Mononuclear cell (primary cell): ENCODE measurements at regions not wholly inside any gene's neighbourhood (a gene's known extent, or its start where the extent isn't known, plus 50 kb on each side); places are given as distances from the start of the nearest gene placed in this dataset.
"Not testable (repeated sequence)": the region's sequence is repeated elsewhere in the genome, so short reads cannot be mapped to it uniquely, and the experiment has no call there.

Experiments used
- H3K27me3 ChIP-seq: 2 replicates; pipeline ENCODE4 v1.6.0; 2011; ENCODE audit warnings: low read length, control low read depth; ENCODE audit not compliant: insufficient read depth
- H3K4me1 ChIP-seq: 2 replicates; pipeline ENCODE4 v1.5.1; 2011; ENCODE audit warnings: mild to moderate bottlenecking, low read length, control low read depth; ENCODE audit not compliant: insufficient read depth
- H3K4me3 ChIP-seq: 2 replicates; pipeline ENCODE4 v1.5.1; 2011; ENCODE audit warnings: mild to moderate bottlenecking, low read length, moderate library complexity
- H3K9me3 ChIP-seq: 2 replicates; pipeline ENCODE4 v1.5.1; 2011; ENCODE audit warnings: low read depth, mild to moderate bottlenecking, control low read depth, low read length

- Histone ChIP-seq H3K4me1 (no peaks in the 10 kb centered on the region), H3K27me3 (no peaks in the 10 kb centered on the region), H3K9me3 (no peaks in the 10 kb centered on the region), H3K4me3 (no peak overlapping the region)
These were observed 163.9 kb upstream of the CDK1 start for GRCh38 chr10:60614363-60614762.

GRCh38 chr10:60613434-60613833, 164.8 kb upstream of the CDK1 start:
- Histone ChIP-seq H3K4me3 (no peak overlapping the region), H3K27me3 (no peaks in the 10 kb centered on the region), H3K4me1 (no peaks in the 10 kb centered on the region), H3K9me3 (no peaks in the 10 kb centered on the region)

GRCh38 chr10:60611291-60611747, 167.0 kb upstream of the CDK1 start:
- H3K4me1 ChIP-seq: peaks cover 10% of the 10 kb centered on the region
- H3K27me3 ChIP-seq: no peaks in the 10 kb centered on the region
- H3K4me3 ChIP-seq: no peak overlapping the region
- no peaks in the 10 kb centered on the region for H3K9me3 ChIP-seq

DNA sequence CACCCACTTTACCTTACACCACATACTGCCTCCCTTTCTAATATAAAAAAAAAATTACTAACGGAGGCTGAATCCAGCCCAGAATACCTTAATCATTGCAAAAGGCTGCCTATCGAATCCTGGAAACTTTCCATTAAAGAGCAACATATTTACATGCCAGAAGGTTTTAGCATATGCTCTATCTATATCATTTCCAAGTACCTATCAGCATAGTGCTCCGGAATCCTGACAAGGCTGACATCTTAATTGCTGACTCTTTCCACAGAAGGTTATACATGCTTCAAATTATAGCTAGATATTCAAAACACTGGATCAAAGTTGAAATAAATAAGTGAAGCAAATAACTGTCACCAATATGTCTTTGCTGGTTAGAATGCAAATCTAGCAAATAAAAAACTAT, 170.9 kb upstream of the CDK1 start:
- Histone ChIP-seq H3K4me3 (no peak overlapping the region), H3K9me3 (no peaks in the 10 kb centered on the region), H3K4me1 (peaks cover 10% of the 10 kb centered on the region), H3K27me3 (no peaks in the 10 kb centered on the region)

DNA sequence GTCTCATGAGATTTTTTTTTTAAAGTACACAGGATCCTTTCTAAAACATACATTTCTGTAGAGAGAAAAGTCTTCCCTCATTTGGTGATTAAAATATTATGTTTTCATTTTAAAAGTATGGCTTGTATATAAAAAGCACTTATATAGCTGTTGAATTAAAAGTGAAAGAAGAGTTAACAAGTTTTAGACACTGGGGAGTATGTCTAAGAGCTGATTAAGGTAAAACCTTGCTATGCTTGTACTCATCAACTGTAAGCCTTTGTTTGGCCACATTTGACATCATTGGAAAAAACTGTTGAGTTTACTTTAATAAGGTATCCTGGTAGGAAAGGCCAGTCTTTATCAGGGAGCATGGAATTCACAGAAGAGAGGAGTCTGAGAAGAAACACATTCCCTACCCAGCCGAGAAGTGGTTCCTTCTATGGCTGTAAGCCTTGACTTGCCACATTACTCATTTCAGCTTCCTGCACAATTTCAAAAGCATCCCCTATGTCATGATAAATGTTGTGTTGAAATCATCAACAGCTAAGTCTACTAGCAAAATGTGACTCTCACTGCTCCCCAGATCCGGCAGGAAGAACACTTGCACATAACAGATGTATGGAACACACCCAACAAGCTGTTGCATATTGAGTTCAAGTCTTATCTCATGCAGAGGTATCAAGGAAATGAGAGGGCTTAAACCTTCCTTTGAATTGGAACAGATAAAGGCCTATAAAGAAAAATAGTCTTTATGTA, 171.8 kb upstream of the CDK1 start:
- Histone ChIP-seq H3K4me3 (no peak overlapping the region), H3K27me3 (no peaks in the 10 kb centered on the region), H3K9me3 (no peaks in the 10 kb centered on the region), H3K4me1 (peaks cover 10% of the 10 kb centered on the region)

DNA sequence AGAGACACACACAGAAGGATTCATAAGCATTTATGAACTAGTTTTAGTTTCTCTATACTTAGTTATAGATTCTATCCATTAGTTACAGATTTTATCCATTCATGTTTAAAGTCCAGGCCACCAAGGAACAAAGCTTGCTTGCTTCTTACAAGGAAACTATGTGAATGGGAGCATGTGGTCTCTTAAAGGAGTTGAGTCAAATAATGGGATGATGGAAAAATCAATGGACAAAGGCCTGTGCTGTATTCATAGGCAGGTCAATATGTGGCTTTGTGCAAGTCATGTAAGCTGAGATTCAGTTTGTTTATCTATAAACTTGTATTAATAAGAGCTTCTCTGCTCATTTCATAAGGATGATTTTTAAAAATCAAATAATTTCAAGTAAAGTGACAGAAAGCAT, 172.8 kb upstream of the CDK1 start:
- no peaks in the 10 kb centered on the region for H3K9me3 ChIP-seq
- no peak overlapping the region for H3K4me3 ChIP-seq
- peaks cover 10% of the 10 kb centered on the region for H3K4me1 ChIP-seq
- H3K27me3 ChIP-seq: no peaks in the 10 kb centered on the region

- no peak overlapping the region for H3K4me3 ChIP-seq
- no peaks in the 10 kb centered on the region for H3K9me3 ChIP-seq
- no peaks in the 10 kb centered on the region for H3K27me3 ChIP-seq
- peaks cover 10% of the 10 kb centered on the region for H3K4me1 ChIP-seq
These were observed 173.9 kb upstream of the CDK1 start for GRCh38 chr10:60604342-60604741.

DNA sequence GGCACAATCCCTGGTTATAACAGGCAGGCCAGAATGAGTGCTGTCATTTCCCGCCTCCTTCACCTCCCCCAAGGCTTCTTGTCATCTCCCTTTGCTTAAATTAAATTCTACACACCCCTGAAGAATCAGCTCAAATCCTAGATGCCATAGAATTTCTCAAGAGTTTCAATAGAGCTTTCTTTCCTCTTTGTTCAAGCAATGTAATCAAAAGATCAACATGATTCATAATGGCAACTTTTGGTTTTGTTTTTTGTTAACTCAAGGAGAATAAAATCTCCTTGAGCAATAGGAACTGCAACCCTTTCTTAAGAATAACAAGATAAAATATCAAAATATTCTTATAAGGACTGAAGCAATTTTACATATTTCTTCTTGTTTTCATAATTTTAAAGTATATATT, 180.8 kb upstream of the CDK1 start:
- Histone ChIP-seq H3K9me3 (no peaks in the 10 kb centered on the region), H3K4me3 (no peak overlapping the region), H3K4me1 (no peaks in the 10 kb centered on the region), H3K27me3 (no peaks in the 10 kb centered on the region)

DNA sequence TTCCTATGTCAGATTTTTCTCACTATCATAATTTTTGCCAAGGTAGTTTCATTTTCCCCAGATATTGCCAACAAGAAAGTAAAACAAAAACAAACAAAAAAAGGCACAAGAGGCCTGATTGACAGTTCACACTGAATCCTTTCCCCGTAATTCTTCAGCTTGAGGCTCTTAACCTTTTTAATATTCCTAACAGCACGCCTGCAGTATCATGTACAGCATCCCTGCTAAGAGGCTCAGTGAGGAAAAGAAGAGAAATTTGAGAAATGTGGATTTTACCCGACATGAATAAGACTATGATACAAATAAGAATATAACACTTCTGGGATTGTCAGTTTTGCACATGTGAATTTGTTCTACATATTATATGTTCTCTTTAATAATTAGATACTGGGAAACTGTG, 182.4 kb upstream of the CDK1 start:
- H3K27me3 ChIP-seq: no peaks in the 10 kb centered on the region
- no peaks in the 10 kb centered on the region for H3K9me3 ChIP-seq
- H3K4me1 ChIP-seq: no peaks in the 10 kb centered on the region
- H3K4me3 ChIP-seq: no peak overlapping the region

GRCh38 chr10:60594476-60595051, 183.7 kb upstream of the CDK1 start:
- H3K4me3 ChIP-seq: no peak overlapping the region
- H3K4me1 ChIP-seq: no peaks in the 10 kb centered on the region
- no peaks in the 10 kb centered on the region for H3K9me3 ChIP-seq
- no peaks in the 10 kb centered on the region for H3K27me3 ChIP-seq

DNA sequence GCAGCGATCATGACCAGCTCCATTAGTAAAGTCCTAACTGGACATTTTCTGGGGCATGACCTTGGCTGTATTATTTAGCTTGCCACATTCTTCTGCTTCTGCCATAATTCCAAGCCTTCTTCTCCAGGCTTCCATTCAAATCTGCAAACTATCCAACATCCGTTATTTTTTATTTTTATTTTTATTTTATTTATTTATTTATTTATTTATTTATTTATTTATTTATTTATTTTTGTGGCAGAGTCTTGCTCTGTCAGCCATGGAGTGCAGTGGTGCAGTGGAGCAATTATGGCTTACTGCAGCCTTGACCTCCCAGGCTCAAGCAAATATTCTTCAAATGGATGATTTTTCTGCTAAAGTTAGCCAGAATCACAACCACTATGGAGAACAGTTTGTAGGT, 187.2 kb upstream of the CDK1 start:
- H3K27me3 ChIP-seq: no peaks in the 10 kb centered on the region
- no peaks in the 10 kb centered on the region for H3K4me1 ChIP-seq
- no peaks in the 10 kb centered on the region for H3K9me3 ChIP-seq
- H3K4me3 ChIP-seq: no peak overlapping the region

- no peaks in the 10 kb centered on the region for H3K9me3 ChIP-seq
- H3K4me1 ChIP-seq: no peaks in the 10 kb centered on the region
- no peak overlapping the region for H3K4me3 ChIP-seq
- H3K27me3 ChIP-seq: no peaks in the 10 kb centered on the region
These were observed 188.9 kb upstream of the CDK1 start for GRCh38 chr10:60589376-60589775.

DNA sequence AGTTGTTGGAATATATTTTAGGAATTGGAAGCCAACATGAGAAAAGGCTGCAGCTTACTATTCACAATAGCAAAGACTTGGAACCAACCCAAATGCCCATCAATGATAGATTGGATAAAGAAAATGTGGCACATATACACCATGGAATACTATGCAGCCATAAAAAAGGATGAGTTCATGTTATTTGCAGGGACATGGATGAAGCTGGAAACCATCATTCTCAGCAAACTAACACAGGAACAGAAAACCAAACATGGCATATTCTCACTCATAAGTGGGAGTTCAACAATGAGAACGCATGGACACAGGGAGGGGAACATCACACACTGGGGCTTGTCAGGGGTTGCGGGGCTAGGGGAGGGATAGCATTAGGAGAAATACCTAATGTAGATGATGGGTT, 192.1 kb upstream of the ANK3 start:
- not testable (repeated sequence) for H3K9me3 ChIP-seq, H3K27me3 ChIP-seq, H3K4me3 ChIP-seq, H3K4me1 ChIP-seq

DNA sequence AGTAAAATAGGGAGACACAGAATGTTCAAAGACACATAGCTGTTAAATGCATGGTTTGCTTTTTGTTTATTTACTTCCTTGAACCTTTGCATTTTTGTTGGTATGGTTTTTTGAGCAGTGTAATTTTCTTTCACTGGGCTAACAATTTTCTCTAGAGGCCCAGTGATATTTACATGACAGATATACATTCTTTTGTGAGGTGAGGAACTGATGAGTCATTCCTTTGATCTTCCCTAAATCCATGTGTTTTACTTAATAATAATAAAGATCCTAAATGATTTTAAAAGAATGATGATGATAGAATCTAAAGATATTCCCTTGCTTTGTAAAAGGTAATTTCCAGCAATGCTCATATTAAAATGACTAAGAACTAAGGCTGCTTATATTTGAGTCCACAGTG, 188.5 kb upstream of the ANK3 start:
- H3K4me1 ChIP-seq: peaks cover 3% of the 10 kb centered on the region
- H3K27me3 ChIP-seq: no peaks in the 10 kb centered on the region
- no peaks in the 10 kb centered on the region for H3K9me3 ChIP-seq

DNA sequence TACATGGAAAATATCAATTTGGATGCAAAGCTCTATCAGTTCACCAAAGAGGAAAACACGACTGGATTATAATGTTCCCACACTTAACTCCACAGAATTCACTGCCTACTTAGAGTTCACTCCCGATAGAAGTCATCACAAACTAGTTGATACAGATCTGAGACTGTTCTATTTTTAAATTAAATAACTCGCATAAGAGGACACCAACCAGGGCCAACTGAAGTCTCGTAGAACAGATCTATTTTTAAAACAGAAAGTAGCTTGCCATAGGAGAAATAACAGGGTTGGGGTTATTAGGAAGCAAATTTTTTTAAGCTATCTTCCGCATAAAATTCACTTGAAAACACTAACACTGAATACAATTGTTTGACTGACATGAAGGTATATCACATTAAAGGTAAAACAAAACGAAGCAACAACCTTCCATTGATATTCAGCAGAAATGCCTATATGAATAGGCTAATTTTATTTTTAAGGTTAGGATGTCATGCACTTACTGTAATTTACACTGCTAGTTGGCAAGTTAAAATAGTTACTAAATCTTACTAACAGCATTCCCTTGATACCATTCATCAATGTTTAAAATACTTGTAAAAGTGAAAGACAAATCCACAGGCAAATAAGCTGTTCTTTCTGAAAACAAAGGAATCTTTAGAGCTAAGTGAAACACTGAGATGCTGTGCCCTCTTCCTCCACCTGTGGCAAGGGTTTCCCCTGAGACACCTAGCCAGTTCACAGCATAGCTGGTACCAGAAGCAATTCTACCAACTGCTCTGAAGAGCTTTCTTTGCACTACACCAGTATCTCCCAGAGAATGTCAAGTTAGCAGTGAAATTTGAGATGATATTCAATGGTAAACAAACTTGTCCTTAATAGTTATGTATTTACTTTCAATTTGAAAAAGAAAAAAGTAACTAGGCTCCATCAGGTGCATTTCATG, 186.7 kb upstream of the ANK3 start:
- H3K4me3 ChIP-seq: no peak overlapping the region
- H3K4me1 ChIP-seq: peaks cover 13% of the 10 kb centered on the region

More for the DNA sequence above, 188.5 kb upstream of the ANK3 start:
- no peak overlapping the region for H3K4me3 ChIP-seq

More for the DNA sequence above, 186.7 kb upstream of the ANK3 start:
- Histone ChIP-seq H3K27me3 (peaks cover 3% of the 10 kb centered on the region), H3K9me3 (no peaks in the 10 kb centered on the region)
